ENCODE measurements at regions not wholly inside any gene's neighbourhood (a gene's known extent, or its start where the extent isn't known, plus 50 kb on each side); places are given as distances from the start of the nearest gene placed in this dataset.

- Histone ChIP-seq H3K9me3 (ENCODE audit: control insufficient read depth in 2 of 3, insufficient read depth in 1 of 3, low read length in 3 of 3) (no peaks in the 10 kb centered on the region), H3K4me3 (ENCODE audit: low read length in 3 of 3) (no peak overlapping the region), H3K27me3 (ENCODE audit: control insufficient read depth, insufficient read depth, low read length) (no peaks in the 10 kb centered on the region), H3K27ac (ENCODE audit: low read depth in 2 of 2, low read length in 2 of 2) (no peak overlapping the region), H3K4me1 (ENCODE audit: control insufficient read depth in 2 of 3, insufficient read depth in 2 of 3, low read depth in 1 of 3, low read length in 3 of 3) (no peaks in the 10 kb centered on the region), H3K36me3 (ENCODE audit: control insufficient read depth in 2 of 3, insufficient read depth in 3 of 3, low read length in 3 of 3) (no peaks in the 10 kb centered on the region), H3K9ac (ENCODE audit: low read length in 3 of 3) (no peak overlapping the region)
- no peak for FAIRE-seq
- TF ChIP-seq CTCF (IDR thresholded peaks at IDR 0.05; ENCODE audit: borderline replicate concordance, extremely low read depth, insufficient read depth), result no peak
- intact Hi-C loops (cut with DNase I), result no loop called here
- no peak for DNase-seq
These were observed 542.5 kb downstream of the GATA3 start for GRCh38 chr10:8596929-8597472.

GRCh38 chr10:8600192-8600591 is 545.7 kb downstream of the GATA3 start:
- Histone ChIP-seq H3K27me3 (ENCODE audit: control insufficient read depth, insufficient read depth, low read length) (no peaks in the 10 kb centered on the region), H3K27ac (ENCODE audit: low read depth in 2 of 2, low read length in 2 of 2) (no peak overlapping the region), H3K36me3 (ENCODE audit: control insufficient read depth in 2 of 3, insufficient read depth in 3 of 3, low read length in 3 of 3) (no peaks in the 10 kb centered on the region), H3K9ac (ENCODE audit: low read length in 3 of 3) (no peak overlapping the region), H3K9me3 (ENCODE audit: control insufficient read depth in 2 of 3, insufficient read depth in 1 of 3, low read length in 3 of 3) (no peaks in the 10 kb centered on the region), H3K4me3 (ENCODE audit: low read length in 3 of 3) (no peak overlapping the region), H3K4me1 (ENCODE audit: control insufficient read depth in 2 of 3, insufficient read depth in 2 of 3, low read depth in 1 of 3, low read length in 3 of 3) (no peaks in the 10 kb centered on the region)
- DNase-seq (no peak), FAIRE-seq (no peak)
- no peak for TF ChIP-seq CTCF (IDR thresholded peaks at IDR 0.05; ENCODE audit: borderline replicate concordance, extremely low read depth, insufficient read depth)
- intact Hi-C loops (cut with DNase I), result no loop called here

GRCh38 chr10:8602821-8603220 is 548.3 kb downstream of the GATA3 start:
- Histone ChIP-seq H3K9ac (ENCODE audit: low read length in 3 of 3) (no peak overlapping the region), H3K4me1 (ENCODE audit: control insufficient read depth in 2 of 3, insufficient read depth in 2 of 3, low read depth in 1 of 3, low read length in 3 of 3) (no peaks in the 10 kb centered on the region), H3K27ac (ENCODE audit: low read depth in 2 of 2, low read length in 2 of 2) (no peak overlapping the region), H3K36me3 (ENCODE audit: control insufficient read depth in 2 of 3, insufficient read depth in 3 of 3, low read length in 3 of 3) (no peaks in the 10 kb centered on the region), H3K9me3 (ENCODE audit: control insufficient read depth in 2 of 3, insufficient read depth in 1 of 3, low read length in 3 of 3) (no peaks in the 10 kb centered on the region), H3K27me3 (ENCODE audit: control insufficient read depth, insufficient read depth, low read length) (no peaks in the 10 kb centered on the region), H3K4me3 (ENCODE audit: low read length in 3 of 3) (no peak overlapping the region)
- intact Hi-C loops (cut with DNase I), result no loop called here
- no peak for TF ChIP-seq CTCF (IDR thresholded peaks at IDR 0.05; ENCODE audit: borderline replicate concordance, extremely low read depth, insufficient read depth)
- no peak for FAIRE-seq
- no peak for DNase-seq

- H3K27me3 ChIP-seq (ENCODE audit: control insufficient read depth, insufficient read depth, low read length), result no peaks in the 10 kb centered on the region
- H3K4me1 ChIP-seq (ENCODE audit: control insufficient read depth in 2 of 3, insufficient read depth in 2 of 3, low read depth in 1 of 3, low read length in 3 of 3), result no peaks in the 10 kb centered on the region
- TF ChIP-seq CTCF (IDR thresholded peaks at IDR 0.05; ENCODE audit: borderline replicate concordance, extremely low read depth, insufficient read depth), result no peak
- no peaks in the 10 kb centered on the region for H3K9me3 ChIP-seq (ENCODE audit: control insufficient read depth in 2 of 3, insufficient read depth in 1 of 3, low read length in 3 of 3)
- H3K4me3 ChIP-seq (ENCODE audit: low read length in 3 of 3), result no peak overlapping the region
- FAIRE-seq, result no peak
- no peak overlapping the region for H3K9ac ChIP-seq (ENCODE audit: low read length in 3 of 3)
- no peaks in the 10 kb centered on the region for H3K36me3 ChIP-seq (ENCODE audit: control insufficient read depth in 2 of 3, insufficient read depth in 3 of 3, low read length in 3 of 3)
- no peak for DNase-seq
- intact Hi-C loops (cut with DNase I), result no loop called here
- H3K27ac ChIP-seq (ENCODE audit: low read depth in 2 of 2, low read length in 2 of 2), result no peak overlapping the region
These were observed 559.6 kb downstream of the GATA3 start for GRCh38 chr10:8614054-8614565.

All from kidney (tissue), 13 donors.